ENCODE measurements at regions not wholly inside any gene's neighbourhood (a gene's known extent, or its start where the extent isn't known, plus 50 kb on each side); places are given as distances from the start of the nearest gene placed in this dataset.

GRCh38 chr4:107269175-107269574, 233.1 kb upstream of the DKK2 start:
- ATAC-seq (no peak), DNase-seq (no peak)
- H3K9me3 ChIP-seq (ENCODE audit: control insufficient read depth, low read length): no peaks in the 10 kb centered on the region
- H3K4me3 ChIP-seq (ENCODE audit: low read length): no peak overlapping the region
- no peaks in the 10 kb centered on the region for H3K4me1 ChIP-seq (ENCODE audit: control insufficient read depth, insufficient read depth, low read length)
- no peaks in the 10 kb centered on the region for H3K27me3 ChIP-seq (ENCODE audit: control insufficient read depth, insufficient read depth)
- 81% methylated on average over 2 of the region's 2 CpGs for WGBS
- intact Hi-C loops (cut with DNase I): no loop called here
- no peak overlapping the region for H3K27ac ChIP-seq (ENCODE audit: low read length)

GRCh38 chr4:107265859-107266258, 229.7 kb upstream of the DKK2 start:
- DNase-seq: no peak
- WGBS: 76% methylated on average over 6 of the region's 6 CpGs
- no peak for ATAC-seq
- no peak overlapping the region for H3K4me3 ChIP-seq (ENCODE audit: low read length)
- H3K27me3 ChIP-seq (ENCODE audit: control insufficient read depth, insufficient read depth): no peaks in the 10 kb centered on the region
- intact Hi-C loops (cut with DNase I): no loop called here
- no peaks in the 10 kb centered on the region for H3K4me1 ChIP-seq (ENCODE audit: control insufficient read depth, insufficient read depth, low read length)
- no peaks in the 10 kb centered on the region for H3K9me3 ChIP-seq (ENCODE audit: control insufficient read depth, low read length)
- H3K27ac ChIP-seq (ENCODE audit: low read length): no peak overlapping the region

GRCh38 chr4:107261241-107261874, 225.2 kb upstream of the DKK2 start:
- H3K27me3 ChIP-seq (ENCODE audit: control insufficient read depth, insufficient read depth): no peaks in the 10 kb centered on the region
- DNase-seq (no peak), ATAC-seq (no peak)
- no peak overlapping the region for H3K27ac ChIP-seq (ENCODE audit: low read length)
- intact Hi-C loops (cut with DNase I): no loop called here
- H3K4me1 ChIP-seq (ENCODE audit: control insufficient read depth, insufficient read depth, low read length): no peaks in the 10 kb centered on the region
- 73% methylated on average over 3 of the region's 3 CpGs for WGBS
- no peaks in the 10 kb centered on the region for H3K9me3 ChIP-seq (ENCODE audit: control insufficient read depth, low read length)
- H3K4me3 ChIP-seq (ENCODE audit: low read length): no peak overlapping the region

- 73% methylated on average over 2 of the region's 2 CpGs for WGBS
- intact Hi-C loops (cut with DNase I): no loop called here
- Histone ChIP-seq H3K4me3 (ENCODE audit: low read length) (no peak overlapping the region), H3K27ac (ENCODE audit: low read length) (no peak overlapping the region), H3K27me3 (ENCODE audit: control insufficient read depth, insufficient read depth) (no peaks in the 10 kb centered on the region), H3K9me3 (ENCODE audit: control insufficient read depth, low read length) (no peaks in the 10 kb centered on the region), H3K4me1 (ENCODE audit: control insufficient read depth, insufficient read depth, low read length) (no peaks in the 10 kb centered on the region)
- ATAC-seq: no peak
- no peak for DNase-seq
Observed at GRCh38 chr4:107258359-107258758, 222.2 kb upstream of the DKK2 start.

- DNase-seq (no peak), ATAC-seq (no peak)
- Histone ChIP-seq H3K27me3 (ENCODE audit: control insufficient read depth, insufficient read depth) (no peaks in the 10 kb centered on the region), H3K4me3 (ENCODE audit: low read length) (no peak overlapping the region), H3K4me1 (ENCODE audit: control insufficient read depth, insufficient read depth, low read length) (no peaks in the 10 kb centered on the region), H3K27ac (ENCODE audit: low read length) (no peak overlapping the region), H3K9me3 (ENCODE audit: control insufficient read depth, low read length) (no peaks in the 10 kb centered on the region)
- 74% methylated on average over 2 of the region's 2 CpGs for WGBS
- intact Hi-C loops (cut with DNase I): no loop called here
Observed at GRCh38 chr4:107255596-107255995, 219.5 kb upstream of the DKK2 start.

- no peaks in the 10 kb centered on the region for H3K27me3 ChIP-seq (ENCODE audit: control insufficient read depth, insufficient read depth)
- ATAC-seq: no peak
- DNase-seq: no peak
Observed at GRCh38 chr4:107255114-107255513, 219.0 kb upstream of the DKK2 start.

GRCh38 chr4:107253579-107254068, 217.5 kb upstream of the DKK2 start:
- 81% methylated on average over 3 of the region's 3 CpGs for WGBS
- Histone ChIP-seq H3K9me3 (ENCODE audit: control insufficient read depth, low read length) (no peaks in the 10 kb centered on the region), H3K4me1 (ENCODE audit: control insufficient read depth, insufficient read depth, low read length) (no peaks in the 10 kb centered on the region), H3K27ac (ENCODE audit: low read length) (no peak overlapping the region), H3K27me3 (ENCODE audit: control insufficient read depth, insufficient read depth) (no peaks in the 10 kb centered on the region), H3K4me3 (ENCODE audit: low read length) (no peak overlapping the region)
- no peak for DNase-seq
- intact Hi-C loops (cut with DNase I): no loop called here
- no peak for ATAC-seq

More at GRCh38 chr4:107255114-107255513, 219.0 kb upstream of the DKK2 start:
- intact Hi-C loops (cut with DNase I): no loop called here
- WGBS: 75% methylated on average over 1 of the region's 1 CpG
- no peak overlapping the region for H3K27ac ChIP-seq (ENCODE audit: low read length)
- H3K4me1 ChIP-seq (ENCODE audit: control insufficient read depth, insufficient read depth, low read length): no peaks in the 10 kb centered on the region
- H3K4me3 ChIP-seq (ENCODE audit: low read length): no peak overlapping the region
- H3K9me3 ChIP-seq (ENCODE audit: control insufficient read depth, low read length): no peaks in the 10 kb centered on the region

- Histone ChIP-seq H3K4me1 (ENCODE audit: control insufficient read depth, insufficient read depth, low read length) (no peaks in the 10 kb centered on the region), H3K27ac (ENCODE audit: low read length) (no peak overlapping the region), H3K9me3 (ENCODE audit: control insufficient read depth, low read length) (no peaks in the 10 kb centered on the region), H3K27me3 (ENCODE audit: control insufficient read depth, insufficient read depth) (no peaks in the 10 kb centered on the region), H3K4me3 (ENCODE audit: low read length) (no peak overlapping the region)
- ATAC-seq: no peak
- DNase-seq: no peak
- intact Hi-C loops (cut with DNase I): no loop called here
- WGBS: 67% methylated on average over 4 of the region's 4 CpGs
Observed at GRCh38 chr4:107253090-107253489, 217.0 kb upstream of the DKK2 start.

- DNase-seq (no peak), ATAC-seq (no peak)
- H3K4me3 ChIP-seq (ENCODE audit: low read length): no peak overlapping the region
- WGBS: 92% methylated on average over 2 of the region's 2 CpGs
- no peaks in the 10 kb centered on the region for H3K9me3 ChIP-seq (ENCODE audit: control insufficient read depth, low read length)
- no peak overlapping the region for H3K27ac ChIP-seq (ENCODE audit: low read length)
- no peaks in the 10 kb centered on the region for H3K4me1 ChIP-seq (ENCODE audit: control insufficient read depth, insufficient read depth, low read length)
- intact Hi-C loops (cut with DNase I): no loop called here
- H3K27me3 ChIP-seq (ENCODE audit: control insufficient read depth, insufficient read depth): no peaks in the 10 kb centered on the region
Observed at GRCh38 chr4:107252571-107252970, 216.5 kb upstream of the DKK2 start.

- DNase-seq (no peak), ATAC-seq (no peak)
- Histone ChIP-seq H3K4me3 (ENCODE audit: low read length) (no peak overlapping the region), H3K27me3 (ENCODE audit: control insufficient read depth, insufficient read depth) (no peaks in the 10 kb centered on the region), H3K4me1 (ENCODE audit: control insufficient read depth, insufficient read depth, low read length) (no peaks in the 10 kb centered on the region), H3K27ac (ENCODE audit: low read length) (no peak overlapping the region), H3K9me3 (ENCODE audit: control insufficient read depth, low read length) (no peaks in the 10 kb centered on the region)
- 65% methylated on average over 3 of the region's 3 CpGs for WGBS
- intact Hi-C loops (cut with DNase I): no loop called here
Observed at GRCh38 chr4:107248571-107248970, 212.5 kb upstream of the DKK2 start.

- H3K27ac ChIP-seq (ENCODE audit: low read length): no peak overlapping the region
- H3K4me3 ChIP-seq (ENCODE audit: low read length): no peak overlapping the region
- DNase-seq (no peak), ATAC-seq (no peak)
- no peaks in the 10 kb centered on the region for H3K9me3 ChIP-seq (ENCODE audit: control insufficient read depth, low read length)
- intact Hi-C loops (cut with DNase I): no loop called here
- H3K27me3 ChIP-seq (ENCODE audit: control insufficient read depth, insufficient read depth): no peaks in the 10 kb centered on the region
- 27% methylated on average over 1 of the region's 1 CpG for WGBS
- H3K4me1 ChIP-seq (ENCODE audit: control insufficient read depth, insufficient read depth, low read length): no peaks in the 10 kb centered on the region
Observed at GRCh38 chr4:107247738-107248137, 211.6 kb upstream of the DKK2 start.

GRCh38 chr4:107246761-107247160, 210.6 kb upstream of the DKK2 start:
- intact Hi-C loops (cut with DNase I): no loop called here
- Histone ChIP-seq H3K4me1 (ENCODE audit: control insufficient read depth, insufficient read depth, low read length) (no peaks in the 10 kb centered on the region), H3K4me3 (ENCODE audit: low read length) (no peak overlapping the region), H3K9me3 (ENCODE audit: control insufficient read depth, low read length) (no peaks in the 10 kb centered on the region), H3K27me3 (ENCODE audit: control insufficient read depth, insufficient read depth) (no peaks in the 10 kb centered on the region), H3K27ac (ENCODE audit: low read length) (no peak overlapping the region)
- ATAC-seq (no peak), DNase-seq (no peak)
- WGBS: 87% methylated on average over 1 of the region's 1 CpG
